GM23248 (cell line): ENCODE measurements at regions not wholly inside any gene's neighbourhood (a gene's known extent, or its start where the extent isn't known, plus 50 kb on each side); places are given as distances from the start of the nearest gene placed in this dataset.

Experiments
- EZH2 ChIP-seq: fragments of 200-600 bp; sonication (generic); IDR thresholded peaks from 2 replicates; pipeline ENCODE4 v1.6.1; 2018; ENCODE audit warnings: antibody characterized with exemption, mild to moderate bottlenecking; ENCODE audit not compliant: insufficient read depth, poor library complexity, severe bottlenecking
- EZH2phosphoT487 ChIP-seq: fragments of 200-600 bp; sonication (generic); IDR thresholded peaks from 2 replicates; pipeline ENCODE4 v1.6.1; 2018; ENCODE audit warnings: antibody characterized with exemption, moderate library complexity, mild to moderate bottlenecking, low read depth; ENCODE audit not compliant: insufficient read depth

DNA sequence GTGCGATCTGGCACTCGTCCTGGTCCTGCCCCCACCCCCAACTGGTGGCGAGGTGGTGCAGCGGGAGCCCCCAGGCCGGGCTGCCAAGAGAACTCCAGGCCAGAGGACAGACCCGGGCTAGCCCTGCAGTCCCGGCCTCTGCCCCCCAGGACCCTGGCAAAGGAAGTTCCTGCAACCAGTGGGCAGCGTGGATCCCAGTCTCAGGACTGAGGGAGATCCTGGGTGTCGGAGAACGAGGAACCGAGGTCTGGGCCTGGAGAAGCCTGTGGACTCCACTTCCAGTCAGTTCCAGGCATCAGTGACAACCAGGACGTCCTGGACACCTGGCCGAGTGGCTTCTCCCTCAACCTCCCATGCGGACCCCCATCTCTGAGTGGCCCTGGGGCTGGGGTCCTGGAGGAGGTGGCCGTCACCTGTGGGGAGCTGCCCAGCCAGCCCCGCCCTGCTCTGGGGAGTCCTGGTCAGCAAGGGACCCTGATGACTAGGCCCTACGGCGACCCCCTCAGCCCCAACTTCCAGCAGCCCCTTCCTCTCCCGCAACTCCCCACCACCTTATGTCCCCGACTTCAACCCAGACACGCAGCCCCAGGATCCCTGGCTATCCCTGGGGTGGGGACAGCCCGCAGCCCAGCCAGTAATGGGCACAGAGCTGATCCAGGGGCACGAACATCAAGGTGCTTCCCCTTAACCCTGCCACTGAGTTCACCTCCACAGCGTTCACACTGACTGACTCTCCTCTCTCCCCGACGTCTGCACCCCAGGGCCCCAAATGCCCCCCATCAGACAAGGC is 53.7 kb upstream of the NKX1-1 start:
- TF ChIP-seq EZH2 (no peak), EZH2phosphoT487 (no peak)
